Tibial artery (tissue), 4 donors: ENCODE measurements at regions not wholly inside any gene's neighbourhood (a gene's known extent, or its start where the extent isn't known, plus 50 kb on each side); places are given as distances from the start of the nearest gene placed in this dataset.

Experiments used
- DNase-seq, 2 donors: peaks; one replicate each; pipeline ENCODE4 v3.0.0-alpha.2; 2019
- H3K27ac ChIP-seq, 2 donors: fragments of 200-600 bp; sonication (generic) in 1 of 2; 1 replicate in 1 of 2; 2 replicates in 1 of 2; pipeline ENCODE4 v1.5.1; 2018 to 2019; ENCODE audit warnings: mild to moderate bottlenecking in 1 of 2
- H3K27me3 ChIP-seq, 2 donors: fragments of 200-600 bp; sonication (generic) in 1 of 2; one replicate each; pipeline versions ENCODE4 v1.5.1 to v1.6.0; 2016 to 2019
- H3K36me3 ChIP-seq, 3 donors: fragments of 200-600 bp; sonication (generic) in 2 of 3; one replicate each; pipeline ENCODE4 v1.5.1; 2016 to 2019; ENCODE audit warnings: mild to moderate bottlenecking in 2 of 3
- H3K4me1 ChIP-seq, 4 donors: fragments of 200-600 bp; sonication (generic) in 2 of 4; 1 replicate in 3 of 4; 2 replicates in 1 of 4; pipeline ENCODE4 v1.5.1; 2016 to 2019
- H3K4me3 ChIP-seq, 2 donors: fragments of 200-600 bp; sonication (generic) in 1 of 2; 1 replicate in 1 of 2; 2 replicates in 1 of 2; pipeline ENCODE4 v1.5.1; 2018 to 2019; ENCODE audit warnings: mild to moderate bottlenecking in 2 of 2
- H3K9me3 ChIP-seq, 3 donors: fragments of 200-600 bp; sonication (generic) in 1 of 3; one replicate each; pipeline ENCODE4 v1.5.1; 2016 to 2019
- CTCF ChIP-seq, 2 experiments: fragments of 200-600 bp in 1 of 2; fragments of 450-650 bp in 1 of 2; IDR thresholded peaks; one replicate each; pipeline ENCODE4 v1.5.1; 2017 to 2019; ENCODE audit warnings: antibody characterized with exemption in 2 of 2, mild to moderate bottlenecking in 1 of 2, moderate library complexity in 1 of 2
- intact Hi-C: fragments of 100-400 bp; cut with DNase I; formaldehyde crosslinking; loops from one replicate; pipeline ENCODE4 v1.15.0; 2023; ENCODE audit warnings: low total_unique reads

- intact Hi-C loops, result no loop called here
- Histone ChIP-seq H3K4me1 (no peaks in the 10 kb centered on the region), H3K27ac (no peak overlapping the region), H3K36me3 (no peaks in the 10 kb centered on the region), H3K9me3 (no peaks in the 10 kb centered on the region), H3K4me3 (no peak overlapping the region), H3K27me3 (no peaks in the 10 kb centered on the region)
- DNase-seq, result no peak
- no peak for TF ChIP-seq CTCF (IDR thresholded peaks at IDR 0.05)
These were observed 530.6 kb downstream of the TFEC start for GRCh38 chr7:115499956-115500355.

- no peak for DNase-seq
- no peaks in the 10 kb centered on the region for H3K4me1 ChIP-seq
- H3K27me3 ChIP-seq, result no peaks in the 10 kb centered on the region
- no peak for TF ChIP-seq CTCF (IDR thresholded peaks at IDR 0.05)
- H3K9me3 ChIP-seq, result no peaks in the 10 kb centered on the region
- no peak overlapping the region for H3K27ac ChIP-seq
- intact Hi-C loops, result no loop called here
- no peaks in the 10 kb centered on the region for H3K36me3 ChIP-seq
- no peak overlapping the region for H3K4me3 ChIP-seq
These were observed 534.6 kb downstream of the TFEC start for GRCh38 chr7:115496006-115496405.

GRCh38 chr7:115494529-115495147 lies 535.9 kb downstream of the TFEC start:
- H3K4me1 ChIP-seq, result no peaks in the 10 kb centered on the region
- no peaks in the 10 kb centered on the region for H3K9me3 ChIP-seq
- H3K4me3 ChIP-seq, result no peak overlapping the region
- H3K27ac ChIP-seq, result no peak overlapping the region
- DNase-seq, result no peak
- H3K36me3 ChIP-seq, result no peaks in the 10 kb centered on the region
- intact Hi-C loops, result no loop called here
- no peaks in the 10 kb centered on the region for H3K27me3 ChIP-seq
- no peak for TF ChIP-seq CTCF (IDR thresholded peaks at IDR 0.05)

GRCh38 chr7:115493381-115493780 lies 537.2 kb downstream of the TFEC start:
- no peak overlapping the region for H3K27ac ChIP-seq
- H3K4me1 ChIP-seq, result no peaks in the 10 kb centered on the region
- no peaks in the 10 kb centered on the region for H3K9me3 ChIP-seq
- intact Hi-C loops, result no loop called here
- no peaks in the 10 kb centered on the region for H3K36me3 ChIP-seq
- TF ChIP-seq CTCF (IDR thresholded peaks at IDR 0.05), result no peak
- H3K4me3 ChIP-seq, result no peak overlapping the region
- no peak for DNase-seq
- H3K27me3 ChIP-seq, result no peaks in the 10 kb centered on the region

- no peak for TF ChIP-seq CTCF (IDR thresholded peaks at IDR 0.05)
- Histone ChIP-seq H3K36me3 (no peaks in the 10 kb centered on the region), H3K27me3 (no peaks in the 10 kb centered on the region), H3K27ac (no peak overlapping the region), H3K4me1 (no peaks in the 10 kb centered on the region), H3K4me3 (no peak overlapping the region), H3K9me3 (no peaks in the 10 kb centered on the region)
- intact Hi-C loops, result no loop called here
- no peak for DNase-seq
These were observed 538.7 kb downstream of the TFEC start for GRCh38 chr7:115491744-115492380.
